CD4-positive, alpha-beta T cell treated with Interleukin-12 subunit alpha and Interleukin-12 subunit beta, for 1 hour (primary cell): ENCODE measurements at regions not wholly inside any gene's neighbourhood (a gene's known extent, or its start where the extent isn't known, plus 50 kb on each side); places are given as distances from the start of the nearest gene placed in this dataset.
"Not testable (repeated sequence)": the region's sequence is repeated elsewhere in the genome, so short reads cannot be mapped to it uniquely, and the experiment has no call there.

Experiments
- DNase-seq: peaks from one replicate; pipeline ENCODE4 v3.0.0-alpha.2; 2020

DNA sequence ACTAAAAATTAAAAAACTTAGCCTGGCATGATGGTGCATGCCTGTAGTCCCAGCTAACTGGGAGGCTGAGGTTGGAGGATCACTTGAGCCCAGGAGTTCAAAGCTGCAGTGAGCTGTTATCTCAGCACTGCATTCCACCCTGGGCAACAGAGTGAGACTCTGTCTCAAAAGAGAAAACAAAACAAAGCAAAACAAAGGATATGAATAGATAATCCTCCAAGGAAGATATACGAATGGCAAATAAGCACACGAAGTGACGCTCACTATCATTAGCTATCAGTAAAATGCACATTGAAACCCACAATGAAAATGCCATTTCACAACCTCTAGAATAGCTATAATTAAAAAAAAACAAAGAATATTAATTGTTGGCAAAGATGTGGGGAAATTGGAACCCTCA, 386.2 kb upstream of the CCL2 start:
- no peak for DNase-seq

- no peak for DNase-seq
Measured at GRCh38 chr17:33870936-33871335, 384.1 kb upstream of the CCL2 start.

GRCh38 chr17:33871720-33872540, 383.2 kb upstream of the CCL2 start:
- no peak for DNase-seq

DNA sequence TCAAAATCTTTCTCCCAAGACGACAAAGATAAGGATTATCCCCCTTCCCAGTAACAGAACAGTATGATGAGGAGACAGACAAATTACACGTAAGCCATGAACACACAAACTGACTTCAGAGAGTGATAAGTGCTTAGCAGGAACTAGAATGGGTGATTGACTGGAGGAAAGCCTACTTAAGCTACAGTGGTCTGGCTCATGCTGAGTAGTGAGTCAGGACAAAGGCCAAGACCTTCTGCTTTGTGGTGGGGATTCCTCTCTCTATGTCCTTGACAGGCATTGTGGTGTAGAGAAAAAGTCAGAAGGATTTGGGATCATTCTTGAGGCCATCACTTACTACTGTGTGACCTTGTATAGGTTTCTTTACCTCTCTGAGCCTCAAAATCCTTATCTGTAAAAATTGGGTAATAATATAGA, 381.9 kb upstream of the CCL2 start:
- DNase-seq = no peak

DNA sequence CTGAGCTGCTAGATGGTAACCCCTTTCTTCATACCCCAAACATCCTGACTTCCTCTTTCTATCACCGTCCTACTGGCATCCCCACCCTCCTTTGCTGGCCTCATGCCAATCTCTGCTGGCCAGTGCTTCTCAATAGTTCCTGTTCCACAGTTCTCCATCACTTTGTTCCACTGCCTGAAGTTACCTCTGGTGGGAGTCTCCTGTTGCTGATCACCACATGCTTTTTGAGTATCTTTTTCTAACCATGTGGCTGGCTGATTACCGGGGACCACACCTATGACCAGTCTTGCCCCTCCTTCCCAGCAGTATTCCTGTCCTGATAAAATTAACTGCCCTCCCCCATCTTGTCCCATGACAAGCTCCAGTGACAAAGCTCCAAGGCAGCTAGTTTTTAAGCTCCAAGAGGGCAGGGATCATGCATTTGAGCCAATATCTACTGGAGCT, 380.4 kb upstream of the CCL2 start:
- no peak for DNase-seq

- DNase-seq = no peak
Measured at GRCh38 chr17:33875973-33876372, 379.1 kb upstream of the CCL2 start.

DNA sequence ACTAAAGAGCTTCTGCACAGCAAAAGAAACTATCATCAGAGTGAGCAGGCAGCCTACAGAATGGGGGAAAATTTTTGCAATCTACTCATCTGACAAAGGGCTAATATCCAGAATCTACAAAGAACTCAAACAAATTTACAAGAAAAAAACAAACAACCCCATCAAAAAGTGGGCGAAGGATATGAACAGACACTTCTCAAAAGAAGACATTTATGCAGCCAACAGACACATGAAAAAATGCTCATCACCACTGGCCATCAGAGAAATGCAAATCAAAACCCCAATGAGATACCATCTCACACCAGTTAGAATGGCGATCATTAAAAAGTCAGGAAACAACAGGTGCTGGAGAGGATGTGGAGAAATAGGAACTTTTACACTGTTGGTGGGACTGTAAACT, 372.8 kb upstream of the CCL2 start:
- not testable (repeated sequence) for DNase-seq

GRCh38 chr17:33882677-33883076, 372.4 kb upstream of the CCL2 start:
- DNase-seq = not testable (repeated sequence)

- DNase-seq = no peak
Measured at GRCh38 chr17:33888455-33888854, 366.6 kb upstream of the CCL2 start.

GRCh38 chr17:33889040-33889439, 366.0 kb upstream of the CCL2 start:
- DNase-seq = no peak

DNA sequence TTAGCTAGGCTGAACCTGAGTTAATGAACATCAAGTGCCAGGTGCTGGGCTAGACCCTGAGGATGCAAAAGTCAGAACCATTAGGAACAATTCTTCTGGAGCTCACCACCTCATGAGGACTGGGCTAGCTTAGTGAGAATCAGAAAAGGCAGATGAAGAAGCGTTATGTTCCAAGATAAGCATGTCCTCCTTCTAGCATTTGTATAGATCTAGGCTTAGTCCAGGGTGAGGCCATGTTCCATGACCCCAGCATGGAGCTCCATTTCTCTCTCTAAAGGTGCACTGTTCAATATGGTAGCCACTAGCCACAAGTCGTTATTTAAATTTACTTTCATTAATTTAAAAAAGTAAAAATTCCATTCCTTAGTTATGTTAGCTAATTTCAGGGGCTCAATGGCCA, 365.3 kb upstream of the CCL2 start:
- no peak for DNase-seq

- DNase-seq = no peak
Measured at GRCh38 chr17:33892717-33893591, 362.1 kb upstream of the CCL2 start.

DNA sequence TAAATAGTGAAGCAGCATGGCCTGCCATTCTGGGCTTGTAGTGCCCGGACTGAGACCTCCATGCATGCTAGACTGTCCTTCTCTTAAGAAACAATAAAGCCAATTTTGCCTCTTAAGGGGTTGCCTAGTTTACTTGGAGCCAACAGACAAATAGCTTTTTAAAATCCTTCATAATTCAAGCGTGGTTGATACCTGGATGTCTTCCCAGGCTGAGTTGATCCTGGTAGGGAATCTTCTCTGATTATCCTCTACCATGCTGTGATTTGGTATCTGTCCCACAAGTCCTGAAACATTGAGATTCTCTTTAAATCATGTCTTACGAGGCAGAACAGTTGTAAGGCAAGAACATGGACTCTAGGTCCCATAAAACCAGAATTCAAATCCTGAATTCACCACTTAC, 359.6 kb upstream of the CCL2 start:
- no peak for DNase-seq

GRCh38 chr17:33896263-33896662, 358.8 kb upstream of the CCL2 start:
- no peak for DNase-seq

DNA sequence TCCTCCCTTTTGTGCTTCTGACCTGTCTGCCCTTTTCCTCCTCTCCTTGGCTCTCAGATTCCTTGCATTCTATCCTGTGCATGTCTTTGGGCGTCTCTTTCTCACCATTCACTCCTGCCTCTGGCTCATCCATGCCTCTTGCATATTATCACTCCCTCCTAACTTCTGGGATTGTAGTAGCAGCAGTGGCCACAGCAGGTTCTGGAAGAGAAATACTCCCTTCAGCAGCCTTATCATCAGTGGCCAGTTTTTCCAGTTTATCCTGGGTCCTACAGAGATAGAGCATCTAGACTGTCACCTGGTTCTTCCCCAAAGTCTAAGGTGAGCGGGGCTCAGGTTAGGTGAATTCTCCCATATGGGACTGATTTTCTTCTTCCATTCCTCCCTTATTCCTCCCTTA, 354.0 kb upstream of the CCL2 start:
- DNase-seq = no peak

DNA sequence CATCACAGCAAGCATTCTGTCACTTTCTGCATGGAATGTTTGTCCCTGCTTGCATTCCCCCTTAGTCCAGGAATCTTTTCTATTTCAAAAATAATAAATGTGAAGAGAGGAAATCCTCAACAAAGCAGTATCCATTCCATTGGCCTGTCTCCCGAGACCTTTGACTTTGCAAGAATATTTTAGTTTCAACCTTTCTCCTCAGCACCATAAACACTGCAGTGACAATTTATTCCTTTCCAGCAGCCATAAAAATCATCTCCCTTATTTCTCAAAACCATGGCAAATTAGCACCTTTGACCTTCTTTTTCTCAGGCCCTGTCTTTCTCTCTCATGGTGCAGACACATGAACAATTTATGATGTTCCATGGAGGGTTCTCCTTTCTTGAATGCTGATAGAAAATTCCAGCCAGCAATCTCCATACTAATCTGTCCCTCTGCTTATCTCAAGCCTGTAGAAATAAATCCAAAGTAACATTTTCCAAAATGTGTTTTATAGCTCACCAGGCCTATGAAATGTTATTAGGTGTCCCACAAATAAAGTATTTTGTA, 352.1 kb upstream of the CCL2 start:
- no peak for DNase-seq

DNA sequence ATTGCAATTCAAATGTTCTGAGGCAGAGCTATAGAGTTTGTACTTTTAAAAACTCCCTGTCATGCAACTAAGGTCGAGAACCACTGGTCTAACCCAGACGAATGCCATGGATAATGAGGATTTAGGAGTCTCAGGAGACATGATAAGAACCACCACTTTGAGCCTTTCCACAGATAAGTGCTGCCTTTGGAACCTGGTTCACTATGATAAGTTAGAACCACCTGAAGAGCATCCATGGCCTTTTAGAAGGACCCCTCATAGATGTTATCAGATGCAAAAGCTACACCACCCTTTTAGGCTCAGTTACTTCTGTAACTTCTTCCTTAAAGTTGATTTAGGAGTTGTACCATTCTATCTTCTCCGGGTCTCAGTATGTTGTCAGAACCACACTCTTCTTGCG, 350.6 kb upstream of the CCL2 start:
- DNase-seq = no peak

- DNase-seq = no peak
Measured at GRCh38 chr17:33905338-33905800, 349.7 kb upstream of the CCL2 start.

DNA sequence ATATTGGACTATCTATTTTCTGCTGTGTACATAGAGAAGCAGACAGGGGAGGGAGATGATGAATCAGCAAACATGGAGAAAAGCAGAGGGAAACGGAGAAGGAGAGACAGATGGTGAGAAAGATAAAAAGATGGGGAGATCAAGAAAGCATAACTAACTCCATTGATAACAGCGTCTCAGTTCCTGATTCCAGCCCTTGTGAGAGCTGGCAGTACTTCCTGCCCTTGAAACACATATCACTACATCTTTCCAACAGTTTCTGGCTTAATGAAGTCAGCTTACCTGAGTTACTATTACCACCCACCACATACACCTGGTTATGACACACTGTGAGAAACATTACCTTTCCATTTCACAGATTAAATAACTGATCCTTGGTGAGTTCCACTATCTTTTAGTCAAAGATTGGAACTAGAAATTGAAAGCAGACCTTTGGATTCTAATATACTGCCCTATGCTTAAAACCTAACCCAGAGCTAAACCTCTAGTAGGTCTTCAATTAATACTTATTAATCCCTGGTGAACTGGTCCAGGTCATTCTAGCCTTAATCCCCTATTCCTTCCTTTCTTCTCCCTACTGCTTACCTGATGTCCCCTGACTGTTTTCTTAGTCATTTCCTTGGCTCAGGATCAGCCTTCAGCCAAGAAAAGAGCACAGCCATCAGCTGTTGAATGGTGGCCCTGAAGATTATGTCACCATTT, 346.6 kb upstream of the CCL2 start:
- DNase-seq = no peak

DNA sequence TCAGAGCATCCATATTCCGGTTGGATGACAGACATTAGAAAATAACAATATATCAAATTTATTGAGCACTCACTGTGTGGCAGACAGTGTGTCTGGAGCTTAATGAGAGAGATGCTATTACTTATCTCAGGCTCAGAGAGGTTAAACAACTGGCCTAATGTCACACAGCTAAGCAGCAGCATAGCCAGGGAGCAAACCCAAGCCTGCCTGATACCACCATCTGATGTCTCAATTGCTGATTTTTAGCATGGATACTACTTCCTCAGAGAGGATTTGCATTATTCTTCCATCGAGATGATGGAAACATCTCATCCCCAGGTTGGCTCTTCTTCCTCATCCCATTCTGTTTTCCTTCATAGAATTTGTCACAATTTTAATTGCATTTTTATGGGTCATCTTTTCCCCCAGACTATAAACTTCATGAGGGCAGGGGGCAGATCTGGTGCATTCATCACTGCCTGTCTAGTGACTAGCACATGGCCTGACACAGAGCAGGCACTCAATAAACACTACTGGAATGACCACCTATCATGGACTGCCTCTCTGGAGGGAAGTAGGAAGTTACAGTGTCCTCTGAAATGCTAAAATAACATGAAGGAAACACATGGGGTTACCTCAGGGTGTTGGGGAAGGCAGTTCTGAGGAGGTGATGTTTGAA, 344.8 kb upstream of the CCL2 start:
- DNase-seq = no peak

- no peak for DNase-seq
Measured at GRCh38 chr17:33914125-33914524, 341.0 kb upstream of the CCL2 start.

DNA sequence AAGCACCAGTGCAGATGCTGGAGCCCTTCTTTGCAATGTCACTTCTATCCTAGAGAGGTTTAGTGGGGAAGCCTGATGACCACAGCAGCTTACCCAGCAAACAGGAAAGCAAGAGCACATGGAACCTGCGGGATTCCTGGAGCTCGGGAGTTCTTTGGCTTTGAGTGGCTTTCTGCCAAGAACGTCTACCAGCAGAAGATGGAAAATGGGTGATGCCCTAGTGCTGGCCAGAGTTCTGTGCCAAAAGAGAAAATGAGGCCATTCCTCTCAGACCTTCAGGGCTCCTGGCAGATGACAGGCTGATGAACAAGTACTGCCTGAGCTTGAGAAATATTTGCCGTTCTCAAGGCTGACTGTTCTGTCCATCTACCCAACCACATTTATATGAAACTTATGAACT, 332.1 kb upstream of the CCL2 start:
- DNase-seq = no peak
